HL-60 (cell line): ENCODE measurements at regions not wholly inside any gene's neighbourhood (a gene's known extent, or its start where the extent isn't known, plus 50 kb on each side); places are given as distances from the start of the nearest gene placed in this dataset.

Source experiments
- DNase-seq, 2 experiments: peaks; one replicate each; pipeline ENCODE4 v3.0.0-alpha.2; 2010 to 2020; ENCODE audit warnings: low read depth in 1 of 2, low spot score in 1 of 2
- H3K27ac ChIP-seq: fragments of 250-450 bp; sonication (Bioruptor Pico); replicated peaks from 2 replicates; pipeline ENCODE4 v1.5.1; 2020; ENCODE audit warnings: mild to moderate bottlenecking, moderate library complexity
- H3K27me3 ChIP-seq: fragments of 250-450 bp; sonication (Bioruptor Pico); 2 replicates; pipeline ENCODE4 v1.5.1; 2021; ENCODE audit warnings: mild to moderate bottlenecking, moderate library complexity; ENCODE audit not compliant: insufficient read depth, poor library complexity, severe bottlenecking
- H3K4me3 ChIP-seq: replicated peaks from 2 replicates; pipeline ENCODE4 v1.5.1; 2011; ENCODE audit warnings: mild to moderate bottlenecking, control low read depth, low read length; ENCODE audit not compliant: insufficient read depth
- GABPA ChIP-seq: IDR thresholded peaks from 2 replicates; pipeline ENCODE4 v1.6.1; 2012; ENCODE audit warnings: low read depth
- POLR2AphosphoS5 ChIP-seq: IDR thresholded peaks from 2 replicates; pipeline ENCODE4 v1.6.1; 2012; ENCODE audit warnings: low read depth
- SPI1 ChIP-seq: IDR thresholded peaks from 2 replicates; pipeline ENCODE4 v1.6.1; 2012; ENCODE audit warnings: low read depth, mild to moderate bottlenecking, borderline replicate concordance
- TF ChIP-seq, protein P1 (sequence below): IDR thresholded peaks from 2 replicates; pipeline ENCODE4 v1.6.1; 2012; ENCODE audit warnings: low read depth; ENCODE audit not compliant: insufficient replicate concordance
- TF ChIP-seq, protein P2 (sequence below): IDR thresholded peaks from one replicate; pipeline ENCODE4 v1.5.1; 2011; ENCODE audit warnings: low read length, control low read depth, inconsistent platforms; ENCODE audit not compliant: insufficient read depth

DNA sequence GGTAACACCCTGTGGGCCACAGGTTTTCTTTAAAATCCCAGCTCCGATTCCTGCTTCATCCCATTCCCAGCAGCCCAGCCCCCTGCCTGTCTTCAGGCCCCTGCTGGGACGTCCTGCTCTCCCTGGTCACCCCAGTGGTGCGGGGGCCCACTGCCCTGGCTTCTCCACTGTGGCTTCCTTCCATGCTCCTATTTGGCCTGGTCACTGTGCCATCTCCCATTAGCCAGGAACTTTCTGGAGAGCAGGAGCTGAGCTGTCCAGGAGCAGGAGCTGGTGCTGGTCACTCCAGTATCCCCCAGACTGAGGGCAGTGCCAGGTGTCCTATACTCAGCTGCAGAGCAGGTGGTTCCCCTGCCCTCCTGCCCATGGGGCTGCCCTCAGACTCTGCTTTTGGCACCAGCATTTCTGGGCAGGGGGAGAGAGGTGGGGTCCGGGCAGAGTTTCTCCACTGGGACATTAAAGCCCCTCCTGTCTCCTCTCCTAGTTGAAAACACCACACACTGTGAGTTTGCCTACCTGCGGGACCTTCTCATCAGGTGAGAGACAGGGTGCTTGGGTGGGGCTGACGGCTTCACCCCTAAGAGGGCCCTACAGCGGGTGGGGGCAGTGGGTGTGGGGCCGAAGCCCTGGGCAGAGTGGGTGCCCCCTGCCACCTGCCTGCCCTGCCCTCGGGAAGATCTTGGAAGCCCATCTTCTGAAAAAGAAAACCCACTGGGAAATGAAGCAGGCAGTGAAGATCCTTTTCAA, 356.2 kb downstream of the SEC14L1 start:
- Histone ChIP-seq H3K4me3 (no peak overlapping the region), H3K27ac (no peak overlapping the region), H3K27me3 (no peaks in the 10 kb centered on the region)
- TF ChIP-seq, protein P1, sequence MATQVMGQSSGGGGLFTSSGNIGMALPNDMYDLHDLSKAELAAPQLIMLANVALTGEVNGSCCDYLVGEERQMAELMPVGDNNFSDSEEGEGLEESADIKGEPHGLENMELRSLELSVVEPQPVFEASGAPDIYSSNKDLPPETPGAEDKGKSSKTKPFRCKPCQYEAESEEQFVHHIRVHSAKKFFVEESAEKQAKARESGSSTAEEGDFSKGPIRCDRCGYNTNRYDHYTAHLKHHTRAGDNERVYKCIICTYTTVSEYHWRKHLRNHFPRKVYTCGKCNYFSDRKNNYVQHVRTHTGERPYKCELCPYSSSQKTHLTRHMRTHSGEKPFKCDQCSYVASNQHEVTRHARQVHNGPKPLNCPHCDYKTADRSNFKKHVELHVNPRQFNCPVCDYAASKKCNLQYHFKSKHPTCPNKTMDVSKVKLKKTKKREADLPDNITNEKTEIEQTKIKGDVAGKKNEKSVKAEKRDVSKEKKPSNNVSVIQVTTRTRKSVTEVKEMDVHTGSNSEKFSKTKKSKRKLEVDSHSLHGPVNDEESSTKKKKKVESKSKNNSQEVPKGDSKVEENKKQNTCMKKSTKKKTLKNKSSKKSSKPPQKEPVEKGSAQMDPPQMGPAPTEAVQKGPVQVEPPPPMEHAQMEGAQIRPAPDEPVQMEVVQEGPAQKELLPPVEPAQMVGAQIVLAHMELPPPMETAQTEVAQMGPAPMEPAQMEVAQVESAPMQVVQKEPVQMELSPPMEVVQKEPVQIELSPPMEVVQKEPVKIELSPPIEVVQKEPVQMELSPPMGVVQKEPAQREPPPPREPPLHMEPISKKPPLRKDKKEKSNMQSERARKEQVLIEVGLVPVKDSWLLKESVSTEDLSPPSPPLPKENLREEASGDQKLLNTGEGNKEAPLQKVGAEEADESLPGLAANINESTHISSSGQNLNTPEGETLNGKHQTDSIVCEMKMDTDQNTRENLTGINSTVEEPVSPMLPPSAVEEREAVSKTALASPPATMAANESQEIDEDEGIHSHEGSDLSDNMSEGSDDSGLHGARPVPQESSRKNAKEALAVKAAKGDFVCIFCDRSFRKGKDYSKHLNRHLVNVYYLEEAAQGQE = no peak
- TF ChIP-seq, protein P2, sequence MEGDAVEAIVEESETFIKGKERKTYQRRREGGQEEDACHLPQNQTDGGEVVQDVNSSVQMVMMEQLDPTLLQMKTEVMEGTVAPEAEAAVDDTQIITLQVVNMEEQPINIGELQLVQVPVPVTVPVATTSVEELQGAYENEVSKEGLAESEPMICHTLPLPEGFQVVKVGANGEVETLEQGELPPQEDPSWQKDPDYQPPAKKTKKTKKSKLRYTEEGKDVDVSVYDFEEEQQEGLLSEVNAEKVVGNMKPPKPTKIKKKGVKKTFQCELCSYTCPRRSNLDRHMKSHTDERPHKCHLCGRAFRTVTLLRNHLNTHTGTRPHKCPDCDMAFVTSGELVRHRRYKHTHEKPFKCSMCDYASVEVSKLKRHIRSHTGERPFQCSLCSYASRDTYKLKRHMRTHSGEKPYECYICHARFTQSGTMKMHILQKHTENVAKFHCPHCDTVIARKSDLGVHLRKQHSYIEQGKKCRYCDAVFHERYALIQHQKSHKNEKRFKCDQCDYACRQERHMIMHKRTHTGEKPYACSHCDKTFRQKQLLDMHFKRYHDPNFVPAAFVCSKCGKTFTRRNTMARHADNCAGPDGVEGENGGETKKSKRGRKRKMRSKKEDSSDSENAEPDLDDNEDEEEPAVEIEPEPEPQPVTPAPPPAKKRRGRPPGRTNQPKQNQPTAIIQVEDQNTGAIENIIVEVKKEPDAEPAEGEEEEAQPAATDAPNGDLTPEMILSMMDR = no peak
- TF ChIP-seq SPI1 (no peak), POLR2AphosphoS5 (no peak), GABPA (no peak)
- no peak for DNase-seq

DNA sequence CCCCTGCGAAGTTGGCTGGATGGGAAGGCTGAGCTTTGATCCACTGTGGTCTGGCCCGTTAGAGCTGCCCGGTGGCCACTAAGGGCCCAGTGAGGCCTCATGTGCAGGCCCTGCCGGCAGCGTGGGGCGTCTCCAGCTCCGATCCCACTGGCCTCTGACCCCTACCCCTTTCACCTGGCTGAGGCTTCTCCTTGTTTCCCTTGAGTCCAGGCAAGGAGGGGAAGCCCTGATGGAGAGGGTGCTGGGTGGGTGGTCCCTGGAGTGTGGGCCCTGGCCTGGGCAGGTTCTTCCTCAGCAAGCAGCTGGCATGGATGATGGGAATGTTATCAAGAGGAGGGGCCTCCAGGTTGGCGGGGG, 356.8 kb downstream of the SEC14L1 start:
- Histone ChIP-seq H3K4me3 (no peak overlapping the region), H3K27ac (no peak overlapping the region), H3K27me3 (no peaks in the 10 kb centered on the region)
- TF ChIP-seq SPI1 = no peak
- DNase-seq = no peak

DNA sequence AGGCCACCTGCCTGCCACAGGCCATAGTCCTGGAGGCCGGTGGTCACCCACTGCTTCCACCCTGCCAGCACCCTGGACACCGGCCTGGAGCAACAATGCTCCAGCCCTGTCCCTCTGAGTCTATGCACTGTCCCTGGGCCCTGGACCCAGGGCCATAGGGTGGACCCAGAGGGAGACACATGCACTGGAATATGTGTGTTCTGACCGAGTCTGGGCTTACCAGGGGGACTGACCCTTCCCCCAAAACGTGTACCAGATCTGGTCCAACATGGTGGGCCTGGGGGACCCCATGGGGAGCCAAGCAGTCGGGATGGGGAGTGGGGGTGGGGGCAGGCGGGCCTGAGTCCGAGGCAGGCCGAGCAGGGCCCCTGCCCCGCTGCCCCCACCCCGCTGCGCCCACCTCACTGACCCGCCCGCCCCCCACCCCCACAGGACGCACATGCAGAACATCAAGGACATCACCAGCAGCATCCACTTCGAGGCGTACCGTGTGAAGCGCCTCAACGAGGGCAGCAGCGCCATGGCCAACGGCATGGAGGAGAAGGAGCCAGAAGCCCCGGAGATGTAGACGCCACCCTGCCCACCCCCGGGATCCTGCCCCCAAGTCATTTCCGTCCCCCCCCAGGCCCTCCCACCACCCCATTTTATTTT, 357.4 kb downstream of the SEC14L1 start:
- Histone ChIP-seq H3K4me3 (no peak overlapping the region), H3K27ac (no peak overlapping the region), H3K27me3 (no peaks in the 10 kb centered on the region)
- TF ChIP-seq SPI1 (no peak), POLR2AphosphoS5 (no peak), GABPA (no peak)
- TF ChIP-seq, protein P2 = no peak
- TF ChIP-seq, protein P1 = no peak
- no peak for DNase-seq

DNA sequence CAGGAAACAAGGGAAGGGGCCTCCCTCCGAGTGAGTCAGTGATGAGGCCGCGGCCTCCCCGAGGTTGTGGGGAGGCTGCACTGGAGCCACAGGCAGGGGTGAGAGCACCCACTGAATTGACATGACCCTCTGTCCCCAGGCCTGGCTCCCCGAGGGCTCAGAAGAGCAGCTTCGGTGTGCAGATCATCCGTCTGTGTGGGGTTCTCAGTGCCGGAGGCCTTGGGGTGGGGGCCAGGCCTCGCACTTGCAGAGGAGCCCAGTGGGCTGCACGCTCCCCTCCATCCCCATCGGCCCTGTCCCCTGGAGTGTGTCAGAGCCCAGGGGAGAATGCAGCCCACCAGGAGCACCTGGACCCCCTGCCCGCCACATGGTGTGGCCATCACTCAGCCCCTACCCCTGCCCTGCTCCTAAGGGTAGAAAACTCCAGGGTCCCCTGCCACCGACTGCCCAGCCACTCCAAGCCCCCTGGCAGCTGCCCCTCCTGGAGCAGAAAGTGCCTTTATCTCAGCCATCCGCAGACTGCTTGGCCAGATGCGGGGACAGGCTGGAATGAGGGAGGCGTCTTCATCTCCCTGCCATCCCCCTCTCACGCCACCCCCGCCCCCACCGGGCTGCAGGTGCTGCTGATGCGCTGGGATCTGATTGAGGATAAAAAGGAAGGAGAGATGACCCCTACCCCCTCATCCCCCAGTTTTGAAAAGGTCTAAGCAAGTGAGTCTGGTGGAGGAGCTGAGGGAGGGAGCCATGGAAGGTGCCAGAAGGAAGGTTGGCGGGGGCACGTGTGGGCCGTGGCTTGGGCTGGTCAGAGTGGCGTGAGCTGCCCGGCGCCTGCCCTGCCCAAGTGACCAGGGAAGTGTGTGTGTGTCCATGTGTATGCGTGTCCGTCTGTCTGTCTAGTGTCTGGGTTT, 358.3 kb downstream of the SEC14L1 start:
- no peak overlapping the region for H3K27ac ChIP-seq
- no peak overlapping the region for H3K4me3 ChIP-seq
- DNase-seq = no peak
- TF ChIP-seq, protein P2 = no peak
- TF ChIP-seq GABPA = no peak
- TF ChIP-seq POLR2AphosphoS5 = no peak
- TF ChIP-seq SPI1 = no peak
- TF ChIP-seq, protein P1 = no peak
- no peaks in the 10 kb centered on the region for H3K27me3 ChIP-seq
